Loucy (cell line): ENCODE measurements at regions not wholly inside any gene's neighbourhood (a gene's known extent, or its start where the extent isn't known, plus 50 kb on each side); places are given as distances from the start of the nearest gene placed in this dataset.

Experiments
- H2AFZ ChIP-seq: fragments of 200-600 bp; sonication (generic); 2 replicates; pipeline ENCODE4 v1.6.0; 2016; ENCODE audit warnings: antibody characterized with exemption, mild to moderate bottlenecking, low read length, moderate library complexity
- H3F3A ChIP-seq: fragments of 200-600 bp; 2 replicates; pipeline ENCODE4 v1.6.0; 2016; ENCODE audit warnings: antibody characterized with exemption, low read depth, mild to moderate bottlenecking
- H3K27me3 ChIP-seq: fragments of 200-600 bp; sonication (generic); 2 replicates; pipeline ENCODE4 v1.6.1; 2014; ENCODE audit warnings: low read length, mild to moderate bottlenecking; ENCODE audit not compliant: insufficient read depth, poor library complexity, severe bottlenecking
- H3K36me3 ChIP-seq: fragments of 200-600 bp; sonication (generic); 2 replicates; pipeline ENCODE4 v1.6.1; 2016; ENCODE audit warnings: low read length; ENCODE audit not compliant: insufficient read depth
- H3K4me1 ChIP-seq: fragments of 200-600 bp; sonication (generic); 2 replicates; pipeline ENCODE4 v1.5.1; 2014; ENCODE audit warnings: low read length, mild to moderate bottlenecking; ENCODE audit not compliant: insufficient read depth, poor library complexity, severe bottlenecking
- H3K4me2 ChIP-seq: fragments of 200-600 bp; sonication (generic); 2 replicates; pipeline ENCODE4 v1.6.0; 2014; ENCODE audit warnings: antibody characterized with exemption, low read length, low read depth, mild to moderate bottlenecking; ENCODE audit not compliant: poor library complexity, severe bottlenecking
- H3K4me3 ChIP-seq: fragments of 200-600 bp; sonication (generic); 2 replicates; pipeline ENCODE4 v1.5.1; 2014; ENCODE audit warnings: low read length, mild to moderate bottlenecking, mixed read lengths; ENCODE audit not compliant: poor library complexity, severe bottlenecking
- H3K79me2 ChIP-seq: fragments of 200-600 bp; sonication (generic); 2 replicates; pipeline ENCODE4 v1.6.1; 2014; ENCODE audit warnings: low read length; ENCODE audit not compliant: insufficient read depth
- H3K9ac ChIP-seq: fragments of 200-600 bp; sonication (generic); 2 replicates; pipeline ENCODE4 v1.6.0; 2014; ENCODE audit warnings: mild to moderate bottlenecking, low read depth, low read length, moderate library complexity; ENCODE audit not compliant: poor library complexity, severe bottlenecking
- H3K9me2 ChIP-seq: fragments of 200-600 bp; sonication (generic); replicated peaks from 2 replicates; pipeline ENCODE4 v1.6.1; 2016; ENCODE audit warnings: low read depth, low read length, mixed read lengths
- H3K9me3 ChIP-seq: fragments of 200-600 bp; sonication (generic); 2 replicates; pipeline ENCODE4 v1.6.1; 2014; ENCODE audit warnings: mild to moderate bottlenecking, antibody characterized with exemption, low read length, low read depth; ENCODE audit not compliant: insufficient read depth
- H4K20me1 ChIP-seq: fragments of 200-600 bp; sonication (generic); 2 replicates; pipeline ENCODE4 v1.6.0; 2014; ENCODE audit warnings: antibody characterized with exemption, low read length, mild to moderate bottlenecking; ENCODE audit not compliant: insufficient read depth, poor library complexity, severe bottlenecking
- CTCF ChIP-seq: fragments of 200-600 bp; sonication (generic); conservative IDR thresholded peaks from 2 replicates; pipeline ENCODE4 v1.5.1; 2014; ENCODE audit warnings: mild to moderate bottlenecking, antibody characterized with exemption, low read length
- EZH2phosphoT487 ChIP-seq: fragments of 200-600 bp; IDR thresholded peaks from 2 replicates; pipeline ENCODE4 v1.6.1; 2018; ENCODE audit warnings: antibody characterized with exemption, mild to moderate bottlenecking, moderate library complexity, borderline replicate concordance

GRCh38 chr10:78139341-78139740, 105.7 kb downstream of the RPS24 start:
- Histone ChIP-seq H3F3A (no peaks in the 10 kb centered on the region), H3K4me3 (no peak overlapping the region), H3K9me2 (no peaks in the 10 kb centered on the region), H3K9ac (no peak overlapping the region), H3K4me2 (no peak overlapping the region), H3K36me3 (no peaks in the 10 kb centered on the region), H3K79me2 (no peaks in the 10 kb centered on the region), H4K20me1 (no peaks in the 10 kb centered on the region), H2AFZ (no peak overlapping the region), H3K27me3 (no peaks in the 10 kb centered on the region), H3K9me3 (no peaks in the 10 kb centered on the region), H3K4me1 (no peaks in the 10 kb centered on the region)
- TF ChIP-seq EZH2phosphoT487 = no peak
- TF ChIP-seq CTCF = no peak

- H4K20me1 ChIP-seq = no peaks in the 10 kb centered on the region
- no peaks in the 10 kb centered on the region for H3K4me1 ChIP-seq
- no peaks in the 10 kb centered on the region for H3K9me2 ChIP-seq
- no peak overlapping the region for H2AFZ ChIP-seq
- TF ChIP-seq EZH2phosphoT487 (no peak), CTCF (no peak)
- H3K4me2 ChIP-seq = no peak overlapping the region
- H3K36me3 ChIP-seq = no peaks in the 10 kb centered on the region
- H3F3A ChIP-seq = no peaks in the 10 kb centered on the region
- no peak overlapping the region for H3K9ac ChIP-seq
- no peaks in the 10 kb centered on the region for H3K9me3 ChIP-seq
- no peaks in the 10 kb centered on the region for H3K79me2 ChIP-seq
- H3K4me3 ChIP-seq = no peak overlapping the region
- no peaks in the 10 kb centered on the region for H3K27me3 ChIP-seq
These were observed 106.5 kb downstream of the RPS24 start for GRCh38 chr10:78140066-78140630.

- TF ChIP-seq CTCF (no peak), EZH2phosphoT487 (no peak)
- Histone ChIP-seq H3K4me3 (no peak overlapping the region), H4K20me1 (no peaks in the 10 kb centered on the region), H2AFZ (no peak overlapping the region), H3K4me1 (no peaks in the 10 kb centered on the region), H3K9ac (no peak overlapping the region), H3K36me3 (no peaks in the 10 kb centered on the region), H3K79me2 (no peaks in the 10 kb centered on the region), H3K27me3 (no peaks in the 10 kb centered on the region), H3K9me3 (no peaks in the 10 kb centered on the region), H3K9me2 (no peaks in the 10 kb centered on the region), H3K4me2 (no peak overlapping the region), H3F3A (no peaks in the 10 kb centered on the region)
These were observed 109.9 kb downstream of the RPS24 start for GRCh38 chr10:78143576-78143975.
